Activated T-cell treated with anti-CD3 and anti-CD28 coated beads for 4 hours (primary cell): ENCODE measurements at regions not wholly inside any gene's neighbourhood (a gene's known extent, or its start where the extent isn't known, plus 50 kb on each side); places are given as distances from the start of the nearest gene placed in this dataset.
"Not testable (repeated sequence)": the region's sequence is repeated elsewhere in the genome, so short reads cannot be mapped to it uniquely, and the experiment has no call there.

Experiments
- DNase-seq: peaks from one replicate; pipeline ENCODE4 v3.0.0-alpha.2; 2020

- DNase-seq, result no peak
Observed at GRCh38 chr5:109630093-109630492, 59.6 kb upstream of the MAN2A1 start.

GRCh38 chr5:109628591-109628990 is 61.1 kb upstream of the MAN2A1 start:
- DNase-seq, result no peak

- DNase-seq, result not testable (repeated sequence)
Observed at GRCh38 chr5:109621266-109621665, 68.5 kb upstream of the MAN2A1 start.

DNA sequence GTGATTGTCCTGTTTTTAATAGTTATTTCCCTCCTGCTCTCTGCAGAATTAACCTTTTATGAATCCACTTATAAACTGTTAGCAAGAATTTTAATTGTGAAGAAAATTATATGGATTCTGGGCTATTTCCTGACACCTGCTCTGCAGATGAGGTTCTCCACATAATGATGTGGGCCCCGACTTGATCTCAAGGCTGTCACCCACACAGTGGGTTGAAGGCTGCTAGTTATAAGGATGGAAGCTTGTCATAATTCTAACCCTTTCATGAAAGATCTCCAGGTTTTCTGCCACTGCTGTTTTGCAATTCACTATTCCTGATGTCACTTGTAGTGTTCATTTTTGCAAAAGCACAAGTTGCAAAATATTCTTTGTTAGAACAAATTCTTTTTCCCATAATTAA is 69.1 kb upstream of the MAN2A1 start:
- no peak for DNase-seq

DNA sequence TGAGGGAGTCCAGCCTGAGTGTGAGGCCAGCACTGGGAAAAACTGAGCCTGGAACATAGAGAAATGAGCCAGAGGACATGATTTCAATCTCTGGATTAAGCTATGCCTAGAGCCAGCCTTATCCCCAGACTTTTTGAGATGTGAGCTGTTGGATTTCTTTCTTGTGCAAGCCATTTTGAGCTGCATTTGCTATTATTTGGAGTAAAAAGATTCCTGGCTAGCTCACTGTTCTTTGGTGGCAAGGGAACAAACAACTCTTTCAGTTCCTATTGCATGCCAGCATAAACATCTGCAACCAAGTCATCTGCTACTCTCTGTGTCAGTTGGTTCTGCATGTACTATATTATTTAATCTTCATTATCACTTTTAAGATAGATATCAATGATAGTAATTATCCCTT is 70.1 kb upstream of the MAN2A1 start:
- DNase-seq, result no peak

DNA sequence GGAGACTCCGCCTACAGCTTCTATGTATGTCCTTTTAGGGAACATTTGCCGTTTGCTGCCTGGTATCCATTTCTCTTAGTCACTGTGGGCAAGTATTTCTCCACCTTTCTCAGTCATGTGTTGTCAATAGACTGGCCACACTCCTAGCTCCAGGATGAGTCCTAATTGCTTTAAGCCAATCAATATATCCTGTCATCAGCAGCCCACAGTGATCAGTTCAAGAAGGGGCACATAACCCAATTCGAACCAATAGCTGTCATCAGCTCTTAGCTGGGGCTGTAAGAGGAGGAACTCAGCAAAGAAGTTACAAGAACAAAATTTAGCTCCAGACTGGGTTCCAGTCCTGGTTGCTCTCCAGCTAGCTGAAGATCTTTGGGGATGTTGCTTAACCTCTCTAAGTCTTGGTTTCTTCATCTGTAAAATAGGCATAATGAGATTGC is 70.7 kb upstream of the MAN2A1 start:
- no peak for DNase-seq

DNA sequence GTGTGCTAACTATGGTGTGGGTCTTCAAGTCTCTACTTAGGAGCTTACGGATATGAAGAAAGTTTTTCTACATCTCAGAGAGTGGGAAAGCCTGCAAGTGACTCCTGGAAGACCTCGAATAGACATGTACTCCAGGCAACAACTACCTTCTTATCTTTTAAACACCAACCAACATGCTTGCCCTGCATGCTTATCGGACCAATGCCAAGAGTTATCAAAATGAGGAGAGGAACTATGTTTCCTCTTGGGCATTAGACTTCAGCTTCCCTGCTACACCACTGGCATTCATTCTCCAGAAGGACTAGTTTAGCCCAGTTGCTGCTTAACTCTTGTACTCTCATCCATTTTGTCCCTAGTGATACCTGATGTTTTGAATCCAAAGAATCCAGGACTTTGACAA is 74.7 kb upstream of the MAN2A1 start:
- no peak for DNase-seq

- no peak for DNase-seq
Observed at GRCh38 chr5:109614301-109614700, 75.4 kb upstream of the MAN2A1 start.

DNA sequence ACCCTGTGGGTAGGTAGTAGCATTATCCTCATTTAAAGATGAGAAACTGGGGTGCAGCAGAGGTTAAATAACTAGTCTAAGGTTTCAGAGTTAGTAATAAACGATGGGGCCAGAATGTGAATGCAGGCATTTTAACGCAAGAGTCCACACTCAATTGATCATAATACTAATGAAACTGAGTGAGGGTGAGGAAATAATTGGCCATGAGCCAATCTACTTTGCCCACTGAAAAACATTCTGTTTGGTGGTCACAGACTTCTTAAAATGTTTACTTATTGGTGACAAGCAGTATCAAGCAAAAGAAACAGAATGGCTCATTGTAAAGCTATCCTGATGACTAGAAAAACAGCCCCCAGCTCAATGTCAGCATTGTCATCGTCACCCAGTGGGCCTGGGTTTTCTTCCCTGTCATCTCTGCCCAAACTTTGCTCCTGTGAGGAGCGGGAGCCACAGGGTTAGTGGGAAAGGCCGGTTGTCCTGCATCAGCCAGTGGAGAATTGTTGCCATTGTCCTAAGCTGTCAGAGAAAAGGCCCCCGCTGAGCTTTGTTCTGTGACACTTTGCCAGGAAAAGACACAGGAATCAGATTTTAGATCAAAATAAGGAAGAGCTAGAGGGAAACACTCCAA is 77.3 kb upstream of the MAN2A1 start:
- no peak for DNase-seq

- no peak for DNase-seq
Observed at GRCh38 chr5:109611505-109611904, 78.2 kb upstream of the MAN2A1 start.

- DNase-seq, result no peak
Observed at GRCh38 chr5:109611061-109611460, 78.7 kb upstream of the MAN2A1 start.

DNA sequence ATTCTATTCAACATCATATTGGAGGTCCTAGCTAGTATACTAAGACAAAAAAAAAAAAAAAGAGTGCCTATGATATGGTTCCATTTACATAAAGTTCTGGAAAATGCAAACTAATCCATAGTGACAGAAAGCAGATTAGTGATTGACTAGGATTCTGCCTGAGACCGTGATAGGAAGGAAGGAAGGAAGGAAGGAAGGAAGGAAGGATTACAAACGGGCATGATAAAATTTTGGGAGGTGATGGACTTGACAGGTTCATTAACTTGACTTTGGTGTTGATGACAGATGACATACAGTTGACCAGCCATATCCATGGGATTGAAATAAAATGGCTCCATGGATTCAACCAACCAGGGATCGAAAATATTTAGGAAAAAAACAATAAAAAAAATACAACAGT is 79.1 kb upstream of the MAN2A1 start:
- DNase-seq, result no peak

DNA sequence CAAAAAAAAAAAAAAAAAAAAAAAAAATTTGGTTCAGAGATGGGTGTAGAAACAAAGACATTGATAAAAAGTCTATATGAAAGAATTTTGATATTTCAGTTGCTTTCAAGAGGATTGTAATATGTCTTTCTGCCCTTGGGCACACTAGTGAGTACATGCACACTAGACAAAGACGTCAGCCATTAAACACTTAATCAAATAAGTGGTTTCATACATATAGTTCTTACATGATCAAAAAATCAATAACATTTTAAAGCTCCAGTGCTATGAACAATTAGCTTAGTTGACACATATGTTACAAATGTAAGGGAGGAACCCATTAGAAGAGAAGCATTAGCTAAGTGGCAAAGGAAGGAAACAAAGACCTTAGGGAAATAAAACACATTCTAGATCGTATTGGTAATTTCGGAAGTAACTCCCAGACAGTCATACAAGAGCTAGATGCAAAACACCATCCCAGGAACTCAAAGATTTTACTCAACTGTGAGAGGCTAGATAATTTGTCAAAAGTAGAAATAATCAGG is 84.5 kb upstream of the MAN2A1 start:
- DNase-seq, result no peak

GRCh38 chr5:109604758-109605157 is 85.0 kb upstream of the MAN2A1 start:
- no peak for DNase-seq

DNA sequence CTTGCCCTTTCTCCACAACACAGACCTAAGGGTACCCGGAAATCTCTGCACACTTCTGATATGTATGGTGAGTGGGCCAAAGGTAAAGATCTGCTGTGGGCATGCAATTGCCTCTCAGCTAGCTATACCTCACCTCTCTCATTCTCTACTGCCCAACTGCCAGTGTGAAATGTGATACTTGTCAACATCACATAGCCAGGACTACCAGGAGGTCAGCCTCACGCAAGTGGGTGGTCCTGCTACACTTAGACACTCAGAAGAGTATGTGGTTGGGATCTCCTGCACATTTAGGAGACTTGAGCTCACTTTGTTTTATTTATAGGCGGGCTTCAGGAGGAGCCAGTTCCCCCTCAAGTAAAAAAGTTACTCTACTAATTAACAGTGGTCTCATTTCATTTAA is 88.0 kb upstream of the MAN2A1 start:
- no peak for DNase-seq

GRCh38 chr5:109597893-109598292 is 91.8 kb upstream of the MAN2A1 start:
- no peak for DNase-seq

DNA sequence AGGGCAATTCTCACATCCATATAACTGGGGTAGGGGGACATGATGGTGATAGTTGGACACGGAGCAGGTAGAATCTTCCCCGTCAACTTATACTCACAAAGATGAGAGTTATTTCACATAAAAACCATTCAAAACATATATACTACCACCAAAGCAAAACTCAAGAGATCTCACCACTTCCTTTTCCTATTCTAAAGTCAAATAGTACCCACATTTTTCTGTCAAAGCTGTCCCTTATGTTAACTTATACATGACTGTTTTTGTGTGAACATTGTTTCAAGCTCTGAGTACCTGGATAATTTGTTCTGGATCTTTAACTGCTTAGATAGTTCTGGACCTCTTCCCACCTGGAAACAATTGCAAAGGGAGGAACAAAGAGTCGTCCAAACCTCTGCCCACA is 95.5 kb upstream of the MAN2A1 start:
- no peak for DNase-seq

GRCh38 chr5:109590799-109591198 is 98.9 kb upstream of the MAN2A1 start:
- no peak for DNase-seq

GRCh38 chr5:109589986-109590385 is 99.7 kb upstream of the MAN2A1 start:
- DNase-seq, result no peak

GRCh38 chr5:109589239-109589638 is 100.5 kb upstream of the MAN2A1 start:
- DNase-seq, result no peak

- DNase-seq, result no peak
Observed at GRCh38 chr5:109588281-109589035, 101.3 kb upstream of the MAN2A1 start.

GRCh38 chr5:109584986-109585599 is 104.6 kb upstream of the MAN2A1 start:
- DNase-seq, result no peak

- DNase-seq, result no peak
Observed at GRCh38 chr5:109580225-109580624, 109.5 kb upstream of the MAN2A1 start.

DNA sequence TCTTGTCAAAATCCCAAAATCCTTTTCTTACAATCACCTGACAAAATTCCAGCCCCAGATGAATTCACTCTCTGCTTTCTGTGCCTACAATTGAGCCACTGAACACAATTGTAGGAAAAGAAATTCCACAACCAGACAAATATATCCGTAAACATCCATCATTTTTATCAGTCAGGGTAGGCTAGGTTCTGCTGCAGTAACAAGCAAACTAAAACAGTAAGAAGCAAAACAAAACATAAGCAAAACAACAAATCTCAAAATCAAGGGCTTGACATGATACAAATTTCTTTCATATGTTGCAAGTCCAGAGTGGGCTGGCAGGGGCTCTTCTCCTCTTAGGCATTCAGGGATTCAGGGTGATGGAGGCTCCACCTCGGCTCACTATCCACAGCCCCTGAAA is 114.2 kb upstream of the MAN2A1 start:
- no peak for DNase-seq
